HEK293T (cell line): ENCODE measurements at regions not wholly inside any gene's neighbourhood (a gene's known extent, or its start where the extent isn't known, plus 50 kb on each side); places are given as distances from the start of the nearest gene placed in this dataset.
"Not testable (repeated sequence)": the region's sequence is repeated elsewhere in the genome, so short reads cannot be mapped to it uniquely, and the experiment has no call there.

ENCODE experiments used
- BHLHE40 ChIP-seq: fragments of 450-650 bp; IDR thresholded peaks from 2 replicates; pipeline ENCODE4 v1.6.1; 2016; ENCODE audit warnings: mild to moderate bottlenecking, moderate library complexity, borderline replicate concordance
- CTBP1 ChIP-seq: fragments of 450-650 bp; IDR thresholded peaks from 2 replicates; pipeline ENCODE4 v1.6.1; 2016; ENCODE audit warnings: borderline replicate concordance
- FOXA1 ChIP-seq: fragments of 450-650 bp; IDR thresholded peaks from 2 replicates; pipeline ENCODE4 v1.6.1; 2016; ENCODE audit warnings: mild to moderate bottlenecking
- FOXM1 ChIP-seq: fragments of 450-650 bp; IDR thresholded peaks from 2 replicates; pipeline ENCODE4 v1.6.1; 2017; ENCODE audit warnings: mild to moderate bottlenecking, borderline replicate concordance
- NFRKB ChIP-seq: fragments of 450-650 bp; IDR thresholded peaks from 2 replicates; pipeline ENCODE4 v1.6.1; 2016; ENCODE audit warnings: mild to moderate bottlenecking, moderate library complexity

DNA sequence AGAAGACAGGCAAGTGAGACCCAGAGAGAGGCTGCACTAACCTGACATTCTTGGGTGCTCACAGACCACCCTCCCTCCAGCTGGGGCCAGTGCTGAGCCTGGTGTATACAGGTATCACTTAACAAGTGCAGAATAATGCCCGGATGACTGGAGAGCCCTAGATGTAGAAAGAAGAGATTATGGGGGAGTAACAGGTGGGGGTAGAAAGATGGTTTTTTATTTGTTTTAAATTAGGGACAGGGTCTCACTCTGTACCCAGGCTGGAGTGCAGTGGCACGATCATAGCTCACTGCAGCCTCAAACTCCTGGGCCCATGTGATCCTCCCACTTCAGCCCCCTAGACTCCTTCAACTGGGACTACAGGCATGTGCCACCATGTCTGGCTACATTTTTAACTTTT is 53.1 kb upstream of the CYP2B6 start:
- not testable (repeated sequence) for TF ChIP-seq NFRKB, CTBP1, FOXA1, BHLHE40, FOXM1
